Hypothalamus (tissue), 51 donors: ENCODE measurements at regions not wholly inside any gene's neighbourhood (a gene's known extent, or its start where the extent isn't known, plus 50 kb on each side); places are given as distances from the start of the nearest gene placed in this dataset.
A peak's percentile ranks its signal among the peaks of the same experiment; 100 is the strongest.

Source experiments
- DNase-seq, 51 donors: peaks; one replicate each; lab custom pipeline; 2025; lab: John Stamatoyannopoulos, UW

GRCh38 chr10:29925771-29926692 is 133.4 kb downstream of the JCAD start:
- DNase-seq: no peak

- DNase-seq: no peak
Observed at GRCh38 chr10:29924436-29924835, 134.9 kb downstream of the JCAD start.

- peak in 1 of 51 donors; percentile 10 for DNase-seq
Observed at GRCh38 chr10:29923416-29923965, 135.9 kb downstream of the JCAD start.

DNA sequence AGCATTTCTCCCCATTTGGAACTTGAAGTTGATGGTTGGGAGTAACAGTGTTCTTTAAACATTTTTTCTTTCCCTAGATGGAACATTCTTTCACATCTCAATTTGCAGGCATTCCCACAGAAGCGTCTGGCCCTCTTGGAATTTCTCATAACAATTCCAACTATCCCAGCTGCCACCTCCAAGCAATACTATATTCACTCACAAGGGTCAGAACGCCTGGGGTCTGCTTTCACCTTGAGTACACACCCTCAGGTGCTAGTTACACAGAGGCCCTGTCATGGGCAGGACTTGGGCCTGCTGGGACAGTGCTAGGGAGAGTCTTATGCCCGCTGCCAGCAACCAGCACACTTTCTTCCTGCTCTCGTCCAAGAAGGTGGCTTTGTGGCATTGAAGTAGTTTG is 136.5 kb downstream of the JCAD start:
- DNase-seq: no peak

- DNase-seq: no peak
Observed at GRCh38 chr10:29922226-29922625, 137.2 kb downstream of the JCAD start.

DNA sequence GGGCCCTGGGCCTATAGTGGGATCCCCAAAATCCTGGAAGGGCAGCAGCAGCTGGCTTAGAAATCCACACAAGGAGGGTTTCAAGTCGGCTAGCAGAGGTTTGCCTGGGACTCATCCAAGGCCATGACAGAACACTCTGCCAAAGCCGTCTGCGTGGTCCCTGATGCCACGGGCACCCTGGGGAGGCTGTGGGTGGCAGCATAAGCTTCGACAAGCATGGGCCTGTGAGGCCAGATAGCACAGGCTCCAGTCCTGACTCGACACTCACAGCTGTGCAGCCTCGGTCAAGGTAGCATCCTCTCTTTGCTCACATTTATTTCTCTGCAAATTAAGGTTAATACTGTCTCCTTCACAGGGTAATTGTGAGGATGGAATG is 138.3 kb downstream of the JCAD start:
- no peak for DNase-seq

- DNase-seq: no peak
Observed at GRCh38 chr10:29920408-29921070, 138.8 kb downstream of the JCAD start.

GRCh38 chr10:29918623-29919400 is 140.6 kb downstream of the JCAD start:
- DNase-seq: no peak

DNA sequence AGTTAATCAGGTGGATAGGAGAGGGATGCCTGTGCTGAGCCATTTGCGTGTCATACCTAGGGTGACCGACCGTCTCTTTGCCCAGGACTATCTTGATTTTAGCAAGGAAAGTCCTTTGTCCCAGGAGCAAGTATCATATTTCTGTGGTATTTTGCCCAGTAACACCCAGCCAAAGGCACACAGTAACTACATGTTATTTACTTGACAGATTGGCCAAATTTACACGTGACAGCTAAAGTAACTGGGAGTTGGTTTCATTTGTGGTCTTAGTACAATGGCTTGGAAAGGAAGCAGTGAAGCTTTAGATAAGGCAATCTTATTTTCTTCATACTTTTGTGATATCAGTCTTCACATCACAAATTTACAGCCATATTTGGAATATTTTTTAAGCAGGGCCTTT is 142.1 kb downstream of the JCAD start:
- DNase-seq: no peak

DNA sequence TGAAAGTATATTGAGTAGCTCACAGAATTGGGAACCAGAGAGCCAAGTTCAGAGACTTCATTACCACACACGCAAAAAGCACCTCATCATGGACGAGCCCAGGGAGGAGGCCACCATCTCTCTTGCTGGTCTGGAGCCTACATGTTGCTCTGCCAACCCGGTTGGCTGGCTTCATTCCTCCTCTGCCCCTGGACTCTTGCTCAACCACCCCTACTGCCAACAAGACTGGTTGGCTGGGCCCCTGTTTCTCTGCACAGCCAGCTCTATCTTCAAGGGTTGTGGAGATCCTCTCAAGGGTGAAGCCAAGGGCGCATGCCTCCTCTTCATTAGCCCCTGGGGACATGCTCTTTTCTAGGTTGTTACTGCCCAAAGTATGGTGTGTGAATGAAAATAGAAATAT is 142.7 kb downstream of the JCAD start:
- no peak for DNase-seq

GRCh38 chr10:29914986-29915785 is 144.2 kb downstream of the JCAD start:
- no peak for DNase-seq

GRCh38 chr10:29908962-29909361 is 150.4 kb downstream of the JCAD start:
- no peak for DNase-seq

- DNase-seq: no peak
Observed at GRCh38 chr10:29900865-29901264, 158.5 kb downstream of the JCAD start.

DNA sequence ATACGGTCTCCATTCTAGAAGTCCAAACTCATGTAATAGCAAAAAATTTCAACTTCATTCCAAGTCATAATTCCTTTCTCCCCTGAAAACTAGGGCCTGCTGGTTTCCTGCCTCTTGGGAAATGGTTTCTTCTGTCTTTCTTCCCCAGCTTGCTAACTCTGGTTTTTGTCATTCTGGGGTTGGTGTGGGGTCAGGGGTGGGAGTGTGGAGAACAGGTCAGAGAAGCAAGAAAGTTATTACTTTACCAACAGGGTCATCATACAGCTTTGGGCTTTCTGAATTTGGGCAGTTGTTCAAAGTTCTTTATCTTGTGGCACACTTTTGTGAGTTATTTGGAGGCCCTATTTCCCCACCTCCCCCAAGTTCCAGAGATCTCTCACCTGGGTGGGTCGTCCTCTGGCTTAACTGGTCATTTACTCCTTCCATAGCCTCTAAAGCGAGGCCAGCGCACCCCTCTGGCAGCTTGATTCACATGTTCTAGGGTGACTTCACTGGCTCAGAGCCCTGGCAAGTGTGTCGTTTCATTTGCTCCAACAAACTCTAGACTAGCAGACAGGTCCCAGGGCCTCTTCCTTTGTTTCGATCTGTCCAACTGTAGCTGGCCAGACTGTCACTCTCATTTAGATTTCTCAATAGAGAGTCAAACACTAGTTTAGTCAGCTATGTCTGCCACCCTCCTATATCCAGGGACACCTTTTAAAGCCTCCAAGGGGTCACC is 161.2 kb downstream of the JCAD start:
- DNase-seq: no peak

- DNase-seq: no peak
Observed at GRCh38 chr10:29897430-29897829, 162.0 kb downstream of the JCAD start.

DNA sequence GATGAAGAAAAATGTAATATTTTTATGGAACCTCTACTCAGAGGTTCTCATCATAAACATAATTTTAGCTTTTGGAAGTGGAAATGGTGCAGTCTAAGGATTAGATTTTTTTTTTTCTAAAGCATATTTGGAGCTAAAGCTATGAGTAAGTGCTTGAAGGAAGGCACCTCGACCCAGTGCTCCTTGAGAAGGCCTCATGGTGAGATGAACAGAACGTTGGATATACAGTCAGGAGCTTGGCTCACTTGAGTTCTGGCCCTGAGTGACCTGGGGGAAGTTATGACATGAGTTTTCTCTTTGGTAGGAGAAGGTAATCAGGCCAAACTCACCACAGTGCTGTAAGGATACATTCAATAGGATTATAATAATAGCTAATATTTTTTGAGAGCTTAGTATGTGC is 163.3 kb downstream of the JCAD start:
- DNase-seq: no peak

GRCh38 chr10:29895456-29895855 is 163.9 kb downstream of the JCAD start:
- peak in 4 of 51 donors; percentile 4 to 27 (median 18) for DNase-seq

- no peak for DNase-seq
Observed at GRCh38 chr10:29888321-29888720, 171.1 kb downstream of the JCAD start.

DNA sequence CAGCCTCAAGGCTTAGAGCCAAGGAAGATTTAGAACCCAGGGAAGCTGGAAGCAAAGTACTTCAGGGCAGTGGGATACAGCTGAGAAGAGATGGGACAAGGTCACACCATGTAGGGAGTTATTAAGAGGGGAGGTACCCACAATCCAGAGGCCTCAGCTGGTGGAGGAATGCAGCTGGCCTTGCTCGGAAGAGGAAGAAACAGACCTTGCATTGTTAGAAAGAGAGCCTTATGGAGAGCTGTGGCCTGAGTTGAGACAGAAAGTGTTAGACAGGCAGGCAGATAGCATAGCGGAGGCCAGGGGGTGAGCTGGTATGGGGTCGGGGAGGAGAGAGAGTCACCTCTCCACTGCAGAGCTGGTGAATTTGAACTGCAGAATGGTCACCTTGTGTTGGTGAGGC is 173.1 kb downstream of the JCAD start:
- DNase-seq: peak in 1 of 51 donors; percentile 1
